GM19239 (cell line): ENCODE measurements at regions not wholly inside any gene's neighbourhood (a gene's known extent, or its start where the extent isn't known, plus 50 kb on each side); places are given as distances from the start of the nearest gene placed in this dataset.
"Not testable (repeated sequence)": the region's sequence is repeated elsewhere in the genome, so short reads cannot be mapped to it uniquely, and the experiment has no call there.

Source experiments
- DNase-seq: peaks from one replicate; pipeline ENCODE4 v3.0.0; 2011; ENCODE audit warnings: low spot score; ENCODE audit not compliant: insufficient read length
- FAIRE-seq: peaks from 2 replicates; lab custom pipeline; 2011; peaks lifted over from hg19 to GRCh38; lab: Jason Lieb, UNC

GRCh38 chr7:138212314-138212713 lies 136.1 kb downstream of the AKR1D1 start:
- DNase-seq (no peak), FAIRE-seq (no peak)

DNA sequence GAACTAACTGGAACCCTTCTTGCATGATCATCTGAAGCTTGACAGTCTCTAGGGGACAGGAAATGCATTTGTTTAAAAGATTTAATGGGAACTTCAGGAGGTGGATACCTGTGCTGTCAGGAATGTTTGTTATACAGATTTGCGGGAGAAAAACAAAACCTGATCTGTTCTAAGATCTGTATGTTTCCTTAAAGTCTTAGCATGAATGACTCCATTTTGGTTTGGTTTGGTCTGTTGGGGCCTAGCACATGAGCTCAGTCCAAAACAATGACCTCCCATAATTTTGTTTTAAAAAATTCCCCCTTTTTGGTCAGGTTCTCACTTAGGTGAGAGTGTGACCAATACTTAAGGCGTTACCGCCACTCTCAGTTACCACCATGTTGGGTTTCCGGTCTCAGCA lies 138.7 kb downstream of the AKR1D1 start:
- no peak for FAIRE-seq
- DNase-seq = no peak

DNA sequence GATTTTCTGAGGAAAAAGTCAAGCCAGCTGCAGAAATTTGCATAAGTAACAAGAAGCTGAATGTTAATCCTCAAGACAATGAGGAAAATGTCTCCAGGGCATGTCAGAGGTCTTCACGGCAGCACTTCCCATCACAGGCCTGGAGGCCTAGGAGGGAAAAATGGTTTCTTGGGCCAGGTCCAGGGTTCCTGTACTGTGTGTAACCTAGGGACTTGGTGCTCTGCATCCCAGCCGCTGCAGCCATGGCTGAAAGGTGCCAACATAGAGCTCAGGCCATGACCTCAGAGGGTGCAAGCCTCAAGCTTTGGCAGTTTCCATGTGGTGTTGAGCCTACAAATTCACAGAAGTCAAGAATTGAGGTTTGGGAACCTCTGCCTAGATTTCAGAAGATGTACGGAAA lies 144.1 kb downstream of the AKR1D1 start:
- FAIRE-seq, DNase-seq: not testable (repeated sequence)

DNA sequence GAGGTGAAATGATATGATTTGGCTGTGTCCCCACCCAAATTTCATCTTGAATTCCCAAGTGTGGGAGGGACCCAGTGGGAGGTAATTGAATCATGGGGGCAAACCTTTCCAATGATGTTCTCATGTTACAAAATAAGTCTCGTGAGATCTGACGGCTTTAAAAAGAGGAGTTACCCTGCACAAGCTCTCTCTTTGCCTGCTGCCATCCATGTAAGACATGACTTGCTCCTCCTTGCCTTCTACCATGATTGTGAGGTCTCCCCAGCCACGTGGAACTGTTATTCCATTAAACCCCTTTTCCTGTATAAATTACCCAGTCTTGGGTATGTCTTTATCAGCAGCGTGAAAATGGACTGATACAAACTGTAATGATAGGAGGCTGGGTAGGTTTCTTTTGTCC lies 145.1 kb downstream of the AKR1D1 start:
- DNase-seq, FAIRE-seq: not testable (repeated sequence)

GRCh38 chr7:138223402-138223879 lies 147.2 kb downstream of the AKR1D1 start:
- DNase-seq (no peak), FAIRE-seq (no peak)

DNA sequence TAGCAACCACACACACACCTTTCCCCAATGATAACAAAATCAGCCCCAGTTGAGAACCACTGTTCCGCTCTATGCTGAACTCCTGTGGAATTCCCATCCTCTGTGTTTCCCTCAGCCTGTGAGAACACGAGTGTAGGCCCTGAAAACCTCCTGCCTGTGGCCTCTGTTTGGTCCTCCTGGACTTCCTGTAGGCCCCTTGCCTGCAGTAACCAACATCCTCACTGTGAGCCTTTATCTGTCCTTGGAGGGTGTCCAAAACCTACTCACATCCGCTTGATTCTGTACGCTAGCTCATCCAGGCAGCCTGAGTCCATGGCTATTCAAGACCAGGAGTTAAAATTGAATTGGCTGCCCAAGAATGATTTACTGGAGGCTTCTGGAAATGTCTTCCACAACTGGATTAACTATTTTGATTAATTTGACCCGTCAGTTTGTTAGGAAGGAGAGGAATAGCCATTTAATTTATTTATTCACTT lies 149.8 kb downstream of the AKR1D1 start:
- DNase-seq = no peak
- FAIRE-seq = no peak

DNA sequence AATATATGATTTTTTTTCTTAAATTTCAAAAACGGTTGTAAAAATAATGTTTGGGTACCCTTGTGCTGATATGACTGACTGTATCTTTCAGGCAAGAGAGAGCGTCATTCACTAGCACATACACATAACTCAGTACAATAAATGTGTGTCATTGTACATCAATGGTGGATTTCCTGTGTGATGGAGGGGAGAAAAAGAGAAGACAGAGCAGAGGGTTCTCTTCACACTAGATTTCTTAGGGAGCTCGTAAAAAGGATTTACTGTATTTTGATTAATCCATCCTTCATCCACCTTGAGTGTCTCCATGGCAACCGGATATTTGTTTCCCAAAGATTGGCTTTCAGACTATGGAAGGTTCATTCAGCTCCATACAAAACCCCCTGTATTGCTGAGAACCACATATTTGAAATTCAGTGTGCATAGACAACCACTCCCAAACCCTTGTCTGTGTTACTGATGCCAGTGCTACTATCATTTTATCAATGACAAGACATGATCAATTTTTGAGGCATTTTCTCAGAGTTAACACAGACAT lies 150.6 kb downstream of the AKR1D1 start:
- no peak for DNase-seq
- FAIRE-seq = no peak

GRCh38 chr7:138228119-138228518 lies 151.9 kb downstream of the AKR1D1 start:
- no peak for FAIRE-seq
- DNase-seq = no peak

- DNase-seq (no peak), FAIRE-seq (no peak)
Observed at GRCh38 chr7:138228769-138229168, 152.5 kb downstream of the AKR1D1 start.

- no peak for DNase-seq
- no peak for FAIRE-seq
Observed at GRCh38 chr7:138233189-138233588, 156.9 kb downstream of the AKR1D1 start.

DNA sequence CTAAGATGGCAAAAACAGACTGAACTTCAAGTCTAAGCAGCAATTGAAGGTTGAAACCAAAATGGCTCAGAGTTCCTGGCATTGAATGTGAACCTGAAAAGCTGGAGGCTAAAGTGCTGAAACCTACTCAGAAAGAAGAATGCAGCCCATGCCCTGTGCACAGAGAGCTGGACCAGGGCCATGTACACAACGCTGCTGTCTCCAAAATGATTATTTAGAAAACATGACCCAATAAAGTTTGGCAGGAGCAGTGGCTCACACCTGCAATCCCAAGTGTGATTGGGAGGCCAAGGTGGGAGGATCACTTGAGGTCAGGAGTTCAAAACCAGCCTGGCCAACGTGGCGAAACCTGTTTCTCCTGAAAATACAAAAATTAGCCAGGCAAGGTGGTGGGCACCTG lies 158.9 kb downstream of the AKR1D1 start:
- DNase-seq = no peak
- FAIRE-seq = no peak

DNA sequence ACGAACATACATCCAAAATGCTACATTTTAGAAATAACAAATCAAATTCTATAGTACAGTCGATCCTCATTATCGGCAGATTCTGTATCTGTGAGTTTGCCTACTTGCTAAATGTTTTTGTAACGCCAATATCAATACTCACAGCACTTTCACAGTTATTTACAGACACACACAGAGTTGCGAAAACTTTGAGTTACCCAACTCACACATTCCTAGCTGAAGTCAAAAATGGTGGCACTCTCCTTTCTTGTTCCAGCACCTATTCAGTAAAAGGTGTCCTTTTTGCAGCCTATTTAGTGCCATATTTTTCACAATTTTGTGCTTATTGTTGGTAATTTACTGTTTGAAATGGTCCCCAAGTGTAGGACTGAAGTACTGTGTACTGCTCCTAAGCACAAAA lies 161.7 kb downstream of the AKR1D1 start:
- FAIRE-seq (no peak), DNase-seq (no peak)

DNA sequence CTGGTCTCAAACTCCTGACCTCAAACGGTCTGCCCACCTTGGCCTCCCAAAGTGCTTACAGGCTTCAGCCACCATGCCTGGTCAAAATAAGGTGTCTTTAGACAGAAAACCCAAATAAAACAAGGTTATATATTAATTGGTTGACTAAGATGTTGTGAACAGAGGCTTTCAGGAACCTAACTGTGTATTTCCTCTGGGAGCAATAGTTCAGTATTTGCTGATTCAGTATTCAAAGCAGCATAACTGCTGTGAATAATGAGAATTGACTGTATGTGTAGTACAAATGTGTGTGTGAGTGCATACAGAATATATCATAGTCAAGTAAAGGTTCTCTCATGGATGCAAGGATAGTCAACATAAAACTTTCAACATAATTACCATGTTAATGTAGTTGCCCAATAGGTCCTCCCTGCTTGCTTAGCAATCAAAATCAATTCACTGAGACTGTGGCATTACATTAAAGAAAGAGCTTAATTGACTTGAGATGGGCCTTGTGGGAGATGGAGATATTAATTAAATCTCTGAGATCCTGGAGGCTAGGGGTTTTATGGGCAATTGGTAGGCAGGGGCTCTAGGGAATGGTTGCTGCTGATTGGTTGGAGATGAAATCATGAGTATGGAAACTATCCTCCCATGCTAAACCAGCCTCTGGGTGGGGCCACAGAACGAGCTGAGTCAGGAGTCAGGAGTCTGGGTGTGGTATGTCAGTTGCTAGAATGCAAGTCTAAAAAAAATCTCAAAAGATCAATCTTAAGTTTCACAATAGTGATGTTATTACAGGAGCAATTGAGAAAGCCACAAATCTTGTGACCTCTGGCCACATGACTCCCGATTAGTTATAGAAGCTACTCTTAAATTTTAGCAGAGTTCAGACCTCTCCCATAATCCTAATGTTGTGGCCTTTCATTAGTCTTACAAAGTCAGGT lies 162.7 kb downstream of the AKR1D1 start:
- FAIRE-seq (no peak), DNase-seq (no peak)

- DNase-seq (no peak), FAIRE-seq (no peak)
Observed at GRCh38 chr7:138243430-138243829, 167.2 kb downstream of the AKR1D1 start.

DNA sequence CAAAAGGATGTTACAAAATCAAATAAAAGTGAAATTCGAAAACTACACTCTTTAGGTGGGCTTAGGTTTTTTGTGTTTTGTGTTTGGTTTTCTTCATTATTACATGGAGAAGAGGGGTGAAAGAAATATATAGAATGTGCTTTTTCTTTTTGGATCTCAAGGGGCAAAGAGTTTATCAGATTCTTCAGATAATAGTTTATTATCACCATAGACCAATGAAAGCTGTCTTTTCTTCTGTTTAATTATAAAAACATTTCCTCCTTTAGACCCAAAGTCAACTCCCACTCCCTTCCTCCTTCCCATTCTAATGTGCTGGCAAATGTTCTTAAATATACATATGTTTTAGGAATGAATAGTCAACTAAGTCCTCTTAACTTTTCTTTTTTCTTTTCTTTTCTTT lies 167.6 kb downstream of the AKR1D1 start:
- FAIRE-seq = no peak
- no peak for DNase-seq

DNA sequence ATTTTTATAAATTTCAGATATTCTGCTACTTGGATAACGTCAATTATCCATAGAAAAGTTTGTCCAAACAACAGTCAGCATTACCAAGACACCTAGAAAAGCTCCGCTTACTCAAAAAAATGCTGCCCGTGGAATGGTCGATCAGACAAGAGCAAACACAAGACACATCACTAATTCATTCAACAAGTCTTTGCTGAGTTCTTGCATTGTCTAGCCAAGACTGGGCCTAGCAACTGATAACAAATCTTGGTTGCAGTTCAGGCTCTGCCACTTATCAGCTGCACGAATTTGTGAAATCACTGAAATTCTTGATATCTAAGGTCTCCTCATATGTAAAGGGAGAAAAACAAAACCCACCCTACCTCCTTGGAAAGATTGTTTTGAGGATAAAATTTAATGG lies 168.3 kb downstream of the AKR1D1 start:
- DNase-seq (no peak), FAIRE-seq (no peak)

DNA sequence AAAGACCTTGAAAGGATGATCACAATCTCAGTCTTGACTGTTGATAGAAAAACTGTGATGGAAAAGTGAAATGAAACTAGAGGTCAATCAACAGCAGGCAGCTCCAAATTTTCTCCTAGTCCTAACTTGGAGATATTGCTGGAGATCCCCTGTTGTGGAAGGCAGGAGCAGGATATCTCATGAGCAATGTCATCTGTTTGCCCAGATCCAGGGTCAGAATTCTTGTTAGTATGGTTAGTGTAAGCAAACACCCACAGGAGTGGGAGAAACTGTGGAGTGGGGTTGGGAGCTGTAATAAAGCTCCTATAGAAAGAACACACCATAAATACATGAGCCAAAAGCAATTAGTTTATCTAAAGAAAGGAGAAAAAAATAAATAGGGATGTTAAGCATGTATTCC lies 169.0 kb downstream of the AKR1D1 start:
- no peak for FAIRE-seq
- DNase-seq = no peak

DNA sequence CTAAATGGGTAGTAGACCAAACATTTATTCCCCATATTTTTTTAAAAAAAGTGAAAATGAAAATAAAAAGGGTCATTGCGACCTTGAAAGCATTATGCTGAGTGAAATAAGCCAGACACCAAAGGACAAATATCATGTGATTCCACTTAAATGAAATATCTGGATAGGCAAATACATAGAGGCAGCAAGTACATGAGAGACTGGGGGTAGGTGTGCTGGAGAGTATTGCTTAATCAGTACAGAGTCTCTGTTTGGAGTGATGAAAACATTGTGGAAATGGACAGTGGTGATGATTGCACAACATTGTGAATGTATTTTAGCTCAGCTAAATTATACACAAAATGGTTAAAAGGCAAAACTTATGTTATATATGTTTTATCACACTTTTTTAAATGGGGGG lies 169.4 kb downstream of the AKR1D1 start:
- FAIRE-seq (no peak), DNase-seq (no peak)

GRCh38 chr7:138246428-138246827 lies 170.2 kb downstream of the AKR1D1 start:
- no peak for FAIRE-seq
- DNase-seq = no peak

GRCh38 chr7:138247081-138247480 lies 170.8 kb downstream of the AKR1D1 start:
- DNase-seq (no peak), FAIRE-seq (no peak)

DNA sequence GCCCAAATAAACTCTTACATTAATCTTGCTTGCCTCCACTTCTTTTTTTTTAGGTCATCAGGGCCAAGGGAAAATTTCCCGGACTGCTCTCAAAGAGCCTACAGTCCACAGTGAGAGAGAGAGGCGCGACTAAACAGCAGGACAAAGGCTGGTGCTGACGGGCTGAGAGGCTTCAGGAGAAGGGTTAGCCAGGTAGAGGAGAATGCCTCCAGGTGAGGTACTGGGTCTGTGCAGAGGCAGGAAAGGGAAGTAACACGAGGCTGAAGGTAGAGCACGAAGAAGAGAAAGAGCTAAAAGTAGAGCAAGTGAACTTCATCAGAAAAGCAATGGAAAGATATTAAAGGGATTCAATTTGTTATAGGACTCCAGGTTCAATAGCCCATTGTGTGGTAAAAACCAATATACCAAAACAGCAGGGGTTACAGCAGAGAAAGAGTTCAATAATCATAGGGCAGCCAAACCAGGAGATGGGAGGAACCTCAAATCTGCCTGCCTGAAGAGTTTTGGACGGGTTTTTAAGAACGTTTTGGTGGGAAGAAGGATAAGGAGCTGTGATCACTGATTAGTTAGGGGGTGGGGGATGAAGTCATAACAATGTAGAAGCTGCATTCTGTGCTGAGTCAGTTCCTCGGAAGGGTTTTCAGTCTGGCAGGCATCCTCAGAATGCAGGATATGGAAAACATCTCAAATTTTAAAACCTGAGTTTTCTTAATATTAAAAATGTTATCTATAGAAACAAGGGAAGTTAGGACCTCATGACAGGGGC lies 171.5 kb downstream of the AKR1D1 start:
- FAIRE-seq (no peak), DNase-seq (no peak)
